Heart left ventricle (tissue), 13 donors: ENCODE measurements at regions not wholly inside any gene's neighbourhood (a gene's known extent, or its start where the extent isn't known, plus 50 kb on each side); places are given as distances from the start of the nearest gene placed in this dataset.

ENCODE experiments used
- POLR2A ChIP-seq, 2 donors: fragments of 450-650 bp; IDR thresholded peaks; one replicate each; pipeline ENCODE4 v1.6.1; 2017; ENCODE audit warnings: antibody characterized with exemption in 2 of 2, mild to moderate bottlenecking in 2 of 2, moderate library complexity in 2 of 2
- TF ChIP-seq, protein P1 (sequence below), 12 donors: fragments of 200-600 bp; sonication (generic) in 4 of 12; IDR thresholded peaks; one replicate each; pipeline versions ENCODE4 v1.5.0 to v1.8.0; 2018 to 2022; ENCODE audit warnings: antibody characterized with exemption in 12 of 12, mild to moderate bottlenecking in 5 of 12
- donor health status: ischemic (EF 13 %, LVEDD 7.1; RV severe dilation, severe dysfunction).
- donor health status: DM: no; HTN: yes; CAD: no.
- donor health status: DM: no; HTN: no; CAD: no.
- donor health status: ischemic (EF 25% LVEDD 6.9; RV normal size, moderate dysfunction).
- donor health status: ischemic (EF 25% LVEDD 5.7; RV mildly dilated, moderate dysfunction).
- donor health status: ischemic (EF 35%, LVEDD 5.7; RV mildly dilated, moderate dysfunction).
- donor health status: nonischemic (EF 11% LVEDD 7.7; RV severe dilation, severe dysfunction).
- donor health status: DM: yes; HTN: yes; CAD: no.
- donor health status: PGD.
- donor health status: ischemic (EF 29% LVEDD 5.4; RV normal size, mild dysfunction).
- donor health status: nonischemic (EF 23%, LVEDD 6.1; RV moderate dilation, normal function).

DNA sequence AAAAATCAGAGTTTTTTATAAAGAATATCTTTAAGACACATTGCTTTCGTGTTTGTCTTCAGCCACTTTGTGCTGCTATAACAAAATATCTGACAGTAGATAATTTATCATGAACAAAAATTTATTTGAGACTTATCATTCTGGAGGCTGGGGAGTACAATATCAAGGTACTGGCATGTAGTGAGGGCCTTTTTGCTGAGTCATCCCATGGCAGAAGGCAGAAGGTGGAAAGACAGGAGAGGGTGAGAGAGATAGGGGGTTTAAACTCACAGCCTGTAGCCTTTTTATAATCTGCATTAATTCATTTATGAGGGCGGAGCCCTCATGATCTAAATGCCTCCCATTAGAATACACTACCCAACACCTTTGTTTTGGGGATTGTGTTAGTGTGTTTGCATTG is 431.2 kb upstream of the FAM47C start:
- TF ChIP-seq, protein P1, sequence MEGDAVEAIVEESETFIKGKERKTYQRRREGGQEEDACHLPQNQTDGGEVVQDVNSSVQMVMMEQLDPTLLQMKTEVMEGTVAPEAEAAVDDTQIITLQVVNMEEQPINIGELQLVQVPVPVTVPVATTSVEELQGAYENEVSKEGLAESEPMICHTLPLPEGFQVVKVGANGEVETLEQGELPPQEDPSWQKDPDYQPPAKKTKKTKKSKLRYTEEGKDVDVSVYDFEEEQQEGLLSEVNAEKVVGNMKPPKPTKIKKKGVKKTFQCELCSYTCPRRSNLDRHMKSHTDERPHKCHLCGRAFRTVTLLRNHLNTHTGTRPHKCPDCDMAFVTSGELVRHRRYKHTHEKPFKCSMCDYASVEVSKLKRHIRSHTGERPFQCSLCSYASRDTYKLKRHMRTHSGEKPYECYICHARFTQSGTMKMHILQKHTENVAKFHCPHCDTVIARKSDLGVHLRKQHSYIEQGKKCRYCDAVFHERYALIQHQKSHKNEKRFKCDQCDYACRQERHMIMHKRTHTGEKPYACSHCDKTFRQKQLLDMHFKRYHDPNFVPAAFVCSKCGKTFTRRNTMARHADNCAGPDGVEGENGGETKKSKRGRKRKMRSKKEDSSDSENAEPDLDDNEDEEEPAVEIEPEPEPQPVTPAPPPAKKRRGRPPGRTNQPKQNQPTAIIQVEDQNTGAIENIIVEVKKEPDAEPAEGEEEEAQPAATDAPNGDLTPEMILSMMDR (IDR thresholded peaks at IDR 0.05), result no peak
- no peak for TF ChIP-seq POLR2A (IDR thresholded peaks at IDR 0.05)
